COR-L47 (cell line): ENCODE measurements at regions not wholly inside any gene's neighbourhood (a gene's known extent, or its start where the extent isn't known, plus 50 kb on each side); places are given as distances from the start of the nearest gene placed in this dataset.

Experiments
- DNase-seq: peaks from one replicate; lab custom pipeline; 2025; lab: John Stamatoyannopoulos, UW

- DNase-seq = peak; percentile 7
These were observed 268.8 kb downstream of the DLEU7 start for GRCh38 chr13:50574731-50575130.

GRCh38 chr13:50575138-50575537 lies 268.4 kb downstream of the DLEU7 start:
- no peak for DNase-seq

- DNase-seq = peak; percentile 97
These were observed 267.3 kb downstream of the DLEU7 start for GRCh38 chr13:50576156-50576555.

DNA sequence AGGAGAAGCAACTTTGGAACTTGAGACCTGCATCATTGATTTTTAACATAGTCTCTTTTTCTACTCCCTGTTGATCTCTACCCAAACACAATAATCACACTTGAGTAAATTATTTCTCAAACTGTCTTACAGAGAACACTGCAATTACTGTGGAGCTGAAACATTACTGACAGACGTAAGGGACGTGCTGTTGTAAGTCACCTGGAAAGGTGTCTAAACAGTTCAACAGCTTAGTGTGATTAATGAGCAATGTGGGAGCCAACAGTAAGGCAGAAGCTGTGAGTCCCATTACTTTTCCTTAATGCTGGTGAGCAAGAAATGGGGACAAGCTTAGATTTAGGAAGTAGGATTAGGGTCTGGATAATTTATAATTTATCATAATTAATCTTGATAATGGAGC lies 265.7 kb downstream of the DLEU7 start:
- DNase-seq = peak; percentile 5

DNA sequence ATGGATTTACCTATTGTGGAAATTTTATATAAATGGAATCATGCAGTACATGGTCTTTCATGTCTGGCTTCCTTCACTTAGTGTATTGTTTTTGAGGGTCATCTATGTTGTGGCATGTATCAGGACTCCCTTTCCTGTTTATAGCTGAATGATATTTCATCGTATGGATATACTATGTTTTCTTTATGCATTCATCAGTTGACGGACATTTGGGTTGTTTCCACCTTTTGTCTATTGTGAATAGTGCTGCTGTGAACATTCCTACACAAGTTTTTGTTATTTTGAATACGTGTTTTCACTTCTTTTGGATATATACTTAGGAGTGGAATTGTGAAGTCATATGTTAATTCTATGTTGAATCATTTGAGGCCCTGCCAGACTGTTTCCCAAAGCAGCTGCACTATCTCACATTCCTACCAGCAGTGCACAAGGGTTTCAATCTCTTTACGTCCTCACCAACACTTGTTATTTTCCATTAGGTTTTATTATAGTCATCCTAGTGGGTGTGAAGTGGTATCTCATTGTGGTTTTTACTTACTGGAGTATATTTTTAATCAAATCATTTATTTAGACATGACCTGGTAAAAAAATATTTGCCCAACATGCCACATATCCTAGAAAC lies 262.7 kb downstream of the DLEU7 start:
- DNase-seq = no peak

- no peak for DNase-seq
These were observed 261.8 kb downstream of the DLEU7 start for GRCh38 chr13:50581586-50582196.

DNA sequence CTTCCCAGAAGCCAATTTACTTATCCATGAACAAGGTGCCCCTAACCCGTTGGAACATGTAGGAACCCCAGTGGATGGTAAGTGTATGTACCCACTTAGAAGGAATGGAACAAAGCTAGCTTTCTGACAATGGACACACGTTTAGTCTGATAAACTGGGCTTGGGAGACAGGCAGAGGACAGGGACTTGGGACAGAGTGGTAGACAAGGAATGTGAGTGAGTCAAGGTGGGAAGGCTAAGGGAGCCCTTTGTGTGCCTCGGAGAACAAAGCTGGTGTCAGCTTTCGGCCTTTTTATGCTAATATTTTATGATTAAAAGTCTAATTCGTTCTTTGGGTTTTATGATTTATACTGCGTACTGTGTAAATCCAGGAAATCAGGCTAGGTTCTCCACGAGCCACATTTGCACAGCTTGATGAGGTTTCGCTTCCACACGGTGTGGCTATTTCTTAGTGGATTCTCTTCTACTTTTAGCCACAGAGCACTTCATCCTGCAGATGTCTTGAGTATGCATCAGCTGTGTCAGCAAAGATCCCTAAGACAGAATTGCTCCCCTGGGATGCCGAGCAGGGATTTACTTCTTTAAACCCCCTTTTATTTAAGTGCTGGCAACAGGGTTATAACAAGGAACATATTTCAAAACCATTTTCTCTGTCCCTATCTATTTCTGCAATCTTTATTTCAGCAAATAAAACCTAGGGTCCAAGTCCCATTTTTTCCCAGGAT lies 258.5 kb downstream of the DLEU7 start:
- DNase-seq = no peak

DNA sequence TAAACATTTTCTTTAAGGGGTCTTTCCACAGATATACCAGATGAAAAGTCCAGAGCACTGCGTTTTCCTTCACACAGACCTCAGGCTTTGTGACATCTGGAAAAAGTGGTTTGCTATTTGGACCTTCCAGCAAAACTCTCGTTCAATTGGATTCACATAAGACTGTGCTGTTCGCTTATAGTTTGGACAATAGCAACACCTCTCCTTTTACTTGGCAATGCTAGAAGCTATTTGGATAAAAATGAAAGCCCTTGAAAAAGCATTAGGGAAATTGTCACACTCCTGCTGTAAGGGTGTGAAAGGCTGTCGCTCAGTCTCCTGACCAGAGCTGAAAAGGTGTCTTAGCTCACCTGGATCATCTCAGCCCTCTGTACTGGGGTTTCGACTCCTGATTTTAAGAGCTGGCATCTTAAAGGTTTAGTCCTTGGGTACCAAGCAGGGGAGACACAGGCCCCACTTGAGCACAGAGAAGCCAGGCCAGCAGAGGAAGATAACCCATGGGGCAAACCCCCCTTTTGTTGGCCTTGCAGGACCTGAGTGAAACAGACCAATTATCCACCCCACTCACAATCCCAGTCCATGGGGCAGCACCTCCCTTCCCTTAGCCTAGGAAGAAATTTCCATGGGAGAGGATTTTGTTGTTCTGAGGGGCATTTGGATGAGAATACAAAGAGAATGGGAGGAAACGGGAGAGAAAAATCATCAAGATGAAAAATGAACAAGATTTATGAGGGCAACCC lies 257.6 kb downstream of the DLEU7 start:
- DNase-seq = no peak

- DNase-seq = no peak
These were observed 256.9 kb downstream of the DLEU7 start for GRCh38 chr13:50586414-50587083.

DNA sequence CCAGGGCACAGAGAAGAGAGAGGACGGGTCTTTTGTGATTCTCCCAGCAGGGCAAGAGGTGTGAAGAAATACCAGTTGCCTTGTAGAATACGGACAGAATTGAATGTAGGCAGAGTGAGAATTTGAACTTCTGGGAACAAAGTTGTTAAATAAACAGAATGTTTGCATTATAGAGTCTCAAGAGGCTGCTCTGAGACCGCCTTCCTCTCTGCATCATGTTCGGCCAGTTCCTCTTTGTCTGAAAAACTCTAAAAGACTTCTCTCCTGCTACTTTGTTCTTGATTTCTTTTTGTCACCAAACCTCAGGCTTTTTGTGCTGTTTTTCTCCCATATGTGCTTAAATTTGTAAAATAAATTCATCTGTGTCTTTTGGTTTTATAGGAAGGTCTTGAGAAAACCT lies 256.4 kb downstream of the DLEU7 start:
- DNase-seq = no peak

DNA sequence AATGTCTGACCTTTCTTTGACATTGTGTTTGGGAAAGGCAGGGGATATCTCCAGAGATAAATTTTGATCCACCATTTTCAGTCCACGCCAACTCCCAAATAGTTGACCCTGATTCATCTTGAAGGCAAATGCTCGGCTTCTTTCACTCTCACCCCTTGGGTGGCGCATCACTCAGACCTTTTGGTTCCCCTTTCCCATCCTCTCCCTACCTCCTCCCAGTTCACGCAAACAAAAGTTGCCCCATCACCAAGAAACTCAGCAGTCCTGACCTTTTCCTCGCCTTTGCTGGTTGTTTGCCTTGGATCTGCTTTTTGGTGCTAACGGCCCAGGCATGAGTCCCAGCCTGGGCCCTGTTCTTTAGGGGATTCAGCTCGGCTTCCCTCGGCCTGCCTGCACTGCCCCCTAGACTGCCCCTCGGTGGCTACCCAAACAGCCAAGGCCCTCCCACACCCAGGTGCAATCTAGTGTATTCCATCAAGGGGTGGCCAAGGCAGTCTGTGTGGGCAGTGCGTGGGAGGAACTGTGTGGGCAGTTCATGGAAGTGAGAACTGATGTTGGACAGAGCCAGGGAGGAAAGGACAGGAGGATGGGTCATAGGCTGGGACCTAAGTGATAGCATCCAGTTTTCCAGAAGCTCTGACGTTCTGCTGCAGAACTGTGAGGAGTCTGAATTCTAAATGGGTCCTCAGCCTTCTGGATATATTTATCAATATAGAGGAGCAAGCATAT lies 255.7 kb downstream of the DLEU7 start:
- DNase-seq = no peak

GRCh38 chr13:50588491-50589130 lies 254.9 kb downstream of the DLEU7 start:
- no peak for DNase-seq

GRCh38 chr13:50589139-50589538 lies 254.4 kb downstream of the DLEU7 start:
- no peak for DNase-seq

GRCh38 chr13:50589651-50590054 lies 253.8 kb downstream of the DLEU7 start:
- no peak for DNase-seq

GRCh38 chr13:50592412-50593155 lies 250.9 kb downstream of the DLEU7 start:
- DNase-seq = no peak

GRCh38 chr13:50593207-50593606 lies 250.3 kb downstream of the DLEU7 start:
- no peak for DNase-seq

GRCh38 chr13:50594276-50595051 lies 249.0 kb downstream of the DLEU7 start:
- DNase-seq = no peak

DNA sequence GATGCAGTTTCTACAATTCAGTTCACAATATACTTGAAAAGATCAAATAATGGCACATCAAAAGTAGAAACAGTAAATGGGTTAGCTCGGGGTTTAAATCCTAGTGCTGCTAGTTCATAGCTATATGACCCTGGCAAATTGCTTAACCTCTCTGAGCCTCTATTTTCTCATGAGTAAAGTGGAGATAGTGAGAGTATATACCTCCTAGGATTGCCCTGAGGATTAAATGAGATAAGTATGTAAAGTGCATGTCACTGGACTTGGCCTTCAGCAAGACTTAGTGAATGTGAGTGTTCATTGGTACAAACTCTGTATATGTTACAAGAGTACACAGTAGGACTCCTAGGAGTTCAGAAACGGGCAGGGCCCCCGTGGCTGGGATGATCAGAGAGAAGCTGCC lies 248.3 kb downstream of the DLEU7 start:
- DNase-seq = no peak

DNA sequence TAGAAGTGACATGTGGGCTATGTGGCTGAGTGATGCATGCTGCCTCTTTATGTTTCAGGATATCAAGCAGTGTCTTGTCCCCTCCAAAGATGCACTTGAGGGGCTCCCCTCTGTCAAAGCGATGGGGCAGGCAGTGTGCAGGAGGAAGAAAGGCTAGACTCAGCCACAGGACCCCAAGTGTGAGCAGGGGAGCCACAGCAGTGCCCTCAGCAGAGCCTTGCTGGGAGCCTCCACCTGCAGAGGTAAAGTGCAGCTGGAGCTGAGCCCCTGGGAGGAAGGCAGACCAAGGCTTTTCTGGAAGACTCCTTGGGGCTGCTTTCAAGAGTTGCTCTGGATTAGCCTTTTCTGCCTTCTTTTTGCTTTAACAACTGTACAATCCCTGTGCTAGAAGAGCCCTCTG lies 247.3 kb downstream of the DLEU7 start:
- no peak for DNase-seq
